CD4-positive, CD25-positive, alpha-beta regulatory T cell (primary cell): ENCODE measurements at regions not wholly inside any gene's neighbourhood (a gene's known extent, or its start where the extent isn't known, plus 50 kb on each side); places are given as distances from the start of the nearest gene placed in this dataset.
A peak's percentile ranks its signal among the peaks of the same experiment; 100 is the strongest.

Source experiments
- ATAC-seq, 2 donors: fragments of 150-1000 bp; cut with Tn5 transposase; one replicate each; pipeline ENCODE4 v1.10.0; 2021; ENCODE audit warnings: low read depth in 2 of 2, moderate number of reproducible peaks in 2 of 2, moderate library complexity in 1 of 2
- DNase-seq, 3 donors: peaks; one replicate each; pipeline versions ENCODE4 v3.0.0 to v3.0.0-alpha.2; 2012 to 2022; ENCODE audit warnings: mixed read lengths in 1 of 3
- H3K27ac ChIP-seq: one replicate; pipeline ENCODE4 v1.7.0; 2013; ENCODE audit warnings: mild to moderate bottlenecking, low read length; ENCODE audit not compliant: insufficient read depth, poor library complexity, severe bottlenecking
- H3K27me3 ChIP-seq: one replicate; pipeline ENCODE4 v1.7.0; 2013; ENCODE audit warnings: low read length; ENCODE audit not compliant: control insufficient read depth, insufficient read depth
- H3K36me3 ChIP-seq: one replicate; pipeline ENCODE4 v1.7.0; 2013; ENCODE audit warnings: mild to moderate bottlenecking, low read length, moderate library complexity; ENCODE audit not compliant: control insufficient read depth, insufficient read depth
- H3K4me1 ChIP-seq: 2 replicates; pipeline ENCODE4 v1.7.0; 2013; ENCODE audit warnings: mild to moderate bottlenecking, low read length; ENCODE audit not compliant: insufficient read depth, control insufficient read depth, poor library complexity, severe bottlenecking
- H3K4me3 ChIP-seq: one replicate; pipeline ENCODE4 v1.7.0; 2013; ENCODE audit warnings: low read depth, mild to moderate bottlenecking, low read length, moderate library complexity
- H3K9me3 ChIP-seq, 2 experiments: 1 replicate in 1 of 2; 2 replicates in 1 of 2; pipeline ENCODE4 v1.7.0; 2013; ENCODE audit warnings: low read length in 2 of 2, mild to moderate bottlenecking in 1 of 2, moderate library complexity in 1 of 2; ENCODE audit not compliant: control insufficient read depth in 2 of 2
- H3K27ac Mint-ChIP-seq, 3 donors: one replicate each; pipeline ENCODE4 v1.8.0; 2020 to 2022; ENCODE audit warnings: mild to moderate bottlenecking in 3 of 3, mixed read lengths in 3 of 3, moderate library complexity in 2 of 3
- H3K27me3 Mint-ChIP-seq: one replicate; pipeline ENCODE4 v1.8.0; 2022; ENCODE audit warnings: mild to moderate bottlenecking, mixed read lengths
- H3K36me3 Mint-ChIP-seq: one replicate; pipeline ENCODE4 v1.8.0; 2020; ENCODE audit warnings: mixed read lengths
- H3K4me1 Mint-ChIP-seq, 4 donors: one replicate each; pipeline ENCODE4 v1.8.0; 2020 to 2022; ENCODE audit warnings: mixed read lengths in 4 of 4, mild to moderate bottlenecking in 1 of 4
- H3K4me3 Mint-ChIP-seq, 4 donors: one replicate each; pipeline ENCODE4 v1.8.0; 2020 to 2022; ENCODE audit warnings: mild to moderate bottlenecking in 4 of 4, mixed read lengths in 4 of 4, moderate library complexity in 3 of 4
- H3K9me3 Mint-ChIP-seq, 7 donors: one replicate each; pipeline ENCODE4 v1.8.0; 2020 to 2022; ENCODE audit warnings: mixed read lengths in 7 of 7, mild to moderate bottlenecking in 3 of 7, moderate library complexity in 2 of 7

DNA sequence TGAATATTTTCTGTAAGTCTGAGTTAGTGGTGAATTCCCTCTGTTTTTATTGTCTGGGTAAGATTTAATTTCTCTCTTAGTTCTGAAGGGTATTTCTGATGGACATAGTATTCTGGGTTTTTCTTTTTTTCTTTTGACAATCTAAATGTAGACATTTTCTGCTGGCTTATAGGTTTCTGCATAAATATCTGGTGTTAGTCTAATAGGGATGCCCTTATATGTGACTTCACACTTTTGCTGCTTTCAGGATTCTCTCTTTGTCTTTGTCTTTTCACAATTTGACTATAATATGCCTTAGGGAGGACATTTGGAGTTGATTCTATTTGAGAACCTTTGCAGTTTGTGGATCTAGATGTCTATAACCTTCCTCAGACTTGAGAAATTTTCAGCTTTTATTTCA lies 667.2 kb downstream of the EPHA7 start:
- ATAC-seq = no peak
- no peaks in the 10 kb centered on the region for H3K27me3 Mint-ChIP-seq

DNA sequence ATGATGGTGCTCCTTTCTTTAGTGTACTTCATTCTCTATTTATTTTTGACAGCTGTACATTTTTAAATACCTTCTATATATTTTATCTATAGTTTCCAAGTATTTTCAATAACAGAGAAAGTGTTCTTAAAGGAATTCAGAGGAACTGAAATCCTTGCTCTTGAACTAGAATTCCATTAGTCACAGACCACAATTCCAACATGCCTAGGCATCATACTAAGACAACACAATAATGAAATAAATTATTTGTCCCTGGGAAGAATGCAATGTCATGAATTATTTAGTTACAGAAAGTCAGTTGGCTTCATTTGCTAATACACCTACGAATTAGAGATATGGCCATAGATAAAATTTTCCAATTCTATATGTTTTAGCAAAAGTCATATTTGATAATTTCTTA lies 671.2 kb downstream of the EPHA7 start:
- Mint-ChIP-seq H3K4me3 (no peak overlapping the region), H3K36me3 (no peaks in the 10 kb centered on the region), H3K4me1 (no peaks in the 10 kb centered on the region), H3K9me3 (peaks cover 5 to 32% (median 9%) of the 10 kb centered on the region in 7 donors), H3K27me3 (no peaks in the 10 kb centered on the region), H3K27ac (no peak overlapping the region)
- Histone ChIP-seq H3K36me3 (no peaks in the 10 kb centered on the region), H3K27me3 (no peaks in the 10 kb centered on the region), H3K9me3 (peaks cover 3 to 5% of the 10 kb centered on the region in 2 experiments), H3K27ac (no peak overlapping the region), H3K4me3 (no peak overlapping the region), H3K4me1 (no peaks in the 10 kb centered on the region)
- ATAC-seq (no peak), DNase-seq (no peak)

More for the DNA sequence above, 667.2 kb downstream of the EPHA7 start:
- H3K4me3 ChIP-seq = no peak overlapping the region
- H3K4me1 Mint-ChIP-seq = no peaks in the 10 kb centered on the region
- H3K9me3 Mint-ChIP-seq = peaks cover 2 to 20% (median 10%) of the 10 kb centered on the region in 7 donors
- H3K27me3 ChIP-seq = no peaks in the 10 kb centered on the region
- no peak for DNase-seq
- no peak overlapping the region for H3K4me3 Mint-ChIP-seq
- H3K36me3 ChIP-seq = no peaks in the 10 kb centered on the region
- H3K4me1 ChIP-seq = no peaks in the 10 kb centered on the region
- H3K36me3 Mint-ChIP-seq = no peaks in the 10 kb centered on the region
- H3K27ac ChIP-seq = no peak overlapping the region
- H3K9me3 ChIP-seq = peaks cover 5 to 6% of the 10 kb centered on the region in 2 experiments
- H3K27ac Mint-ChIP-seq = no peak overlapping the region

GRCh38 chr6:92737983-92738382 lies 681.4 kb downstream of the EPHA7 start:
- no peak overlapping the region for H3K4me3 ChIP-seq
- Mint-ChIP-seq H3K27me3 (no peaks in the 10 kb centered on the region), H3K27ac (no peak overlapping the region), H3K9me3 (peaks cover 0 to 12% (median 4%) of the 10 kb centered on the region in 7 donors), H3K36me3 (no peaks in the 10 kb centered on the region), H3K4me1 (no peaks in the 10 kb centered on the region), H3K4me3 (no peak overlapping the region)
- H3K27ac ChIP-seq = no peak overlapping the region
- H3K4me1 ChIP-seq = no peaks in the 10 kb centered on the region
- H3K27me3 ChIP-seq = no peaks in the 10 kb centered on the region
- DNase-seq (no peak), ATAC-seq (no peak)
- no peaks in the 10 kb centered on the region for H3K9me3 ChIP-seq
- H3K36me3 ChIP-seq = no peaks in the 10 kb centered on the region

DNA sequence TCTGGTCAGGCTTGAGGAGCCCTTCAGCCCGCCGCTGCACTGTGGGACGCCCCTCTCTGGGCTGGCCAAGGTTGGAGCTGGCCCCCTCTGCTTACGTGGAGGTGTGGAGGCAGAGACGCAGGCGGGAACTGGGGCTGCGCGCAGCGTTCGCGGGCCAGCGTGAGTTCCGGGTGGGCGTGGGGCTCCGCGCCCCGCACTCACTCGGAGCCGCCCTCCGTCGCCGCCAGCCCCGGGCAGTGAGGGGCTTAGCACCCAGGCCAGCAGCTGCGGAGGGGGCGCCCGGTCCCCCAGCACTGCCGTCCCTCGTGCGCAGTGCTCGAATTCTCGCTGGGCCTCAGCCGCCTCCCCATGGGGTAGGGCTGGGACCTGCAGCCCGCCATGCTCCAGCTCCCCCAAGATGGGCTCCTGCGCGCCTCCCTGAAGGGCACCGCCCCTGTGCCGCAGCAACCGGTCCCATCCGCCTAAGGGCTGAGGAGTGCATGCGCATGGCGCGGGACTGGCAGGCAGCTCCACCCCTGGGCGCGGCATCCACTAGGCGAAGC lies 695.9 kb downstream of the EPHA7 start:
- no peak overlapping the region for H3K27ac ChIP-seq
- DNase-seq (peak in 1 of 3 donors; percentile 2), ATAC-seq (no peak)
- H3K4me1 ChIP-seq = no peaks in the 10 kb centered on the region
- Mint-ChIP-seq H3K4me3 (no peak overlapping the region), H3K27me3 (no peaks in the 10 kb centered on the region), H3K4me1 (no peaks in the 10 kb centered on the region), H3K36me3 (no peaks in the 10 kb centered on the region), H3K27ac (no peak overlapping the region), H3K9me3 (peaks cover 4 to 23% (median 8%) of the 10 kb centered on the region in 7 donors)
- no peaks in the 10 kb centered on the region for H3K9me3 ChIP-seq
- no peak overlapping the region for H3K4me3 ChIP-seq
- H3K27me3 ChIP-seq = no peaks in the 10 kb centered on the region
- no peaks in the 10 kb centered on the region for H3K36me3 ChIP-seq

DNA sequence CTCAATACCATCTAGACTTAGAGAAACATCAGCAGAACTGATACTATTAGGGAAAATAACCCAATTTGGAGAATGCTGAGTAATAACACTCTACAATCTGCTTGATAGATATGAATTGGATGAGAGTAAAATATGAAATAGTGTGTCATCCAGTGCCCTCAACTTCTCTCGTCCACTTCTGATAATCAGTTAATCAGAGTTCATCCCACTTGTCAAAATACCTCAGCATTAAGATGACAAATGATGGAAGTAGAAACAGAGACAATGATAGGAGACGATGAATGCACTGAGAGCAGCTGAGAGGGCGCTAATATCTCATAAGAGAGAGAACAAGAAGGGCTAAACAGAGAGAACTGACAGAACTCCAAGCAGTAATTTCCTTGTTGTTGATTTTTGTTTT lies 699.6 kb downstream of the EPHA7 start:
- H3K27ac ChIP-seq = no peak overlapping the region
- DNase-seq (no peak), ATAC-seq (no peak)
- H3K9me3 ChIP-seq = no peaks in the 10 kb centered on the region
- no peaks in the 10 kb centered on the region for H3K36me3 ChIP-seq
- H3K4me3 ChIP-seq = no peak overlapping the region
- H3K4me1 ChIP-seq = no peaks in the 10 kb centered on the region
- Mint-ChIP-seq H3K27me3 (no peaks in the 10 kb centered on the region), H3K36me3 (no peaks in the 10 kb centered on the region), H3K4me3 (no peak overlapping the region), H3K9me3 (peaks cover 5 to 36% (median 8%) of the 10 kb centered on the region in 7 donors), H3K27ac (no peak overlapping the region), H3K4me1 (no peaks in the 10 kb centered on the region)
- H3K27me3 ChIP-seq = no peaks in the 10 kb centered on the region

DNA sequence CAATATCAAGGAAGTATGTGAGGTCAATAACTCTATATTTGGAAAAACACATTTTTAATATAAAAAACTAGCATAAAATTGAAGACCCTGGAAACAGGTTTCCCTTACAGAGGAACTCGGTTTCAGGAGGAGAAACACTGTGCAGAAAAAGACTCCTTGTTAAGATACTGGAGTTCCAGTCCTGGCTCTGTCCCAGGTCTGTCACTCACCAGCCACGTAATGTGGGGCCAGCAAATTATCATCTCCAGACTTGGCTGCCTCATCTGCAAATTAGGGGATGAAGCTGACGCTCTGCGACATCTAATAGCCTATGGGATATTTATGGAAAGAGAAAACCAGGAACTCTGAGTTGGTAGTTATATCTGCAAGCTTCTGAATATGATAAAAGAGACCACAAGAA lies 702.7 kb downstream of the EPHA7 start:
- no peak for ATAC-seq
- Mint-ChIP-seq H3K27me3 (no peaks in the 10 kb centered on the region), H3K9me3 (peaks cover 2 to 37% (median 5%) of the 10 kb centered on the region in 7 donors), H3K27ac (no peak overlapping the region), H3K36me3 (no peaks in the 10 kb centered on the region), H3K4me3 (no peak overlapping the region), H3K4me1 (no peaks in the 10 kb centered on the region)
- Histone ChIP-seq H3K27ac (no peak overlapping the region), H3K27me3 (no peaks in the 10 kb centered on the region), H3K4me1 (no peaks in the 10 kb centered on the region), H3K9me3 (no peaks in the 10 kb centered on the region), H3K4me3 (no peak overlapping the region), H3K36me3 (no peaks in the 10 kb centered on the region)
- DNase-seq = no peak

- no peak overlapping the region for H3K27ac Mint-ChIP-seq
- peaks cover 3 to 38% (median 6%) of the 10 kb centered on the region in 7 donors for H3K9me3 Mint-ChIP-seq
- no peaks in the 10 kb centered on the region for H3K4me1 Mint-ChIP-seq
Measured at GRCh38 chr6:92715991-92716390, 703.4 kb downstream of the EPHA7 start.

DNA sequence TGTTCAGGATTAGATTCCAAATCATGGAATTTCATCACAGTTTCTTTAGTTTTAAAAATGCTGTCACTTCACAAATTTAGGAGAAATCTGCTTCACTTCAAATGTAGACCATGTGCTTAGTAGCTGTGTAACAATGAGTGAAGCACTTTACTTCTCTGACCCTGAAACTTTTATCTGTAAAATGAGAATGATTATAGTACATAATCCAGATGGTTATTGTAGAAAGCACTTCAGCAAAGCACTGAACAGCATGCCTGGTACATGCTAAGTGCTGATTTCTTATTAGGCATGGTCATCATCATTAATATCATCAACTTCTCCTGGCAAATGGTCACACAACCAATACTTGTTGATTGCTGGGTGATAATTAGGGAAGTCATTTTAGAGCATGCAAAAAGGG lies 705.0 kb downstream of the EPHA7 start:
- H3K4me1 Mint-ChIP-seq = no peaks in the 10 kb centered on the region
- no peak overlapping the region for H3K4me3 ChIP-seq
- no peaks in the 10 kb centered on the region for H3K27me3 ChIP-seq
- no peak overlapping the region for H3K27ac ChIP-seq
- H3K36me3 Mint-ChIP-seq = no peaks in the 10 kb centered on the region
- ATAC-seq (no peak), DNase-seq (no peak)
- no peaks in the 10 kb centered on the region for H3K4me1 ChIP-seq
- peaks cover 3 to 31% (median 5%) of the 10 kb centered on the region in 7 donors for H3K9me3 Mint-ChIP-seq
- H3K9me3 ChIP-seq = no peaks in the 10 kb centered on the region
- no peak overlapping the region for H3K4me3 Mint-ChIP-seq
- no peaks in the 10 kb centered on the region for H3K36me3 ChIP-seq
- H3K27me3 Mint-ChIP-seq = no peaks in the 10 kb centered on the region
- no peak overlapping the region for H3K27ac Mint-ChIP-seq

More at GRCh38 chr6:92715991-92716390, 703.4 kb downstream of the EPHA7 start:
- no peak overlapping the region for H3K27ac ChIP-seq
- H3K36me3 ChIP-seq = no peaks in the 10 kb centered on the region
- Mint-ChIP-seq H3K27me3 (no peaks in the 10 kb centered on the region), H3K4me3 (no peak overlapping the region), H3K36me3 (no peaks in the 10 kb centered on the region)
- no peaks in the 10 kb centered on the region for H3K4me1 ChIP-seq
- DNase-seq (no peak), ATAC-seq (no peak)
- no peaks in the 10 kb centered on the region for H3K27me3 ChIP-seq
- H3K9me3 ChIP-seq = no peaks in the 10 kb centered on the region
- H3K4me3 ChIP-seq = no peak overlapping the region
